ENCODE measurements at regions not wholly inside any gene's neighbourhood (a gene's known extent, or its start where the extent isn't known, plus 50 kb on each side); places are given as distances from the start of the nearest gene placed in this dataset.

DNA sequence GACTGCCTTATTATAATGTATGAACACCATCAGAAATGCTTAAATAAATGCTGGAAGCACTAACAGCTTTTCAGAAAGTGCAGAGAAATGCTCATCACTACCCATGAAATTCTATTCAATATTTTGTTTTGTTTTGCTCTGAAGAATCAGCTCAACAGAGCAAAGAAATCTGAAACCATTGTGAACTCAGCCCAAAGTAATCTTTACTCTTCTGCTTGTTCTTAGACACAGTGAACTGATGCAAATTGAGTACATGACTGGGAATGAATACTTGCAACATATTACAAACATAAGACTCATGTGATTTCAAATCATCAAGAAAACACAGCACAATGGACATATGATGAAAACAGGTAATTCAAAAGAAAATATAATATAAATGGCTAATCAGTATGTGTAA, 404.6 kb upstream of the OPRM1 start:
- no peak overlapping the region for H3K4me3 ChIP-seq
- no peak for DNase-seq
- H3K9me3 ChIP-seq, result peaks cover 0 to 4% (median 0%) of the 10 kb centered on the region in 3 donors
- intact Hi-C loops (cut with DNase I; ENCODE audit: low total_unique reads), result no loop called here
- H3K4me1 ChIP-seq, result no peaks in the 10 kb centered on the region
- H3K36me3 ChIP-seq, result no peaks in the 10 kb centered on the region
- no peaks in the 10 kb centered on the region for H3K27me3 ChIP-seq
- TF ChIP-seq, protein P1, sequence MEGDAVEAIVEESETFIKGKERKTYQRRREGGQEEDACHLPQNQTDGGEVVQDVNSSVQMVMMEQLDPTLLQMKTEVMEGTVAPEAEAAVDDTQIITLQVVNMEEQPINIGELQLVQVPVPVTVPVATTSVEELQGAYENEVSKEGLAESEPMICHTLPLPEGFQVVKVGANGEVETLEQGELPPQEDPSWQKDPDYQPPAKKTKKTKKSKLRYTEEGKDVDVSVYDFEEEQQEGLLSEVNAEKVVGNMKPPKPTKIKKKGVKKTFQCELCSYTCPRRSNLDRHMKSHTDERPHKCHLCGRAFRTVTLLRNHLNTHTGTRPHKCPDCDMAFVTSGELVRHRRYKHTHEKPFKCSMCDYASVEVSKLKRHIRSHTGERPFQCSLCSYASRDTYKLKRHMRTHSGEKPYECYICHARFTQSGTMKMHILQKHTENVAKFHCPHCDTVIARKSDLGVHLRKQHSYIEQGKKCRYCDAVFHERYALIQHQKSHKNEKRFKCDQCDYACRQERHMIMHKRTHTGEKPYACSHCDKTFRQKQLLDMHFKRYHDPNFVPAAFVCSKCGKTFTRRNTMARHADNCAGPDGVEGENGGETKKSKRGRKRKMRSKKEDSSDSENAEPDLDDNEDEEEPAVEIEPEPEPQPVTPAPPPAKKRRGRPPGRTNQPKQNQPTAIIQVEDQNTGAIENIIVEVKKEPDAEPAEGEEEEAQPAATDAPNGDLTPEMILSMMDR (IDR thresholded peaks at IDR 0.05), result no peak
- no peak overlapping the region for H3K27ac ChIP-seq

DNA sequence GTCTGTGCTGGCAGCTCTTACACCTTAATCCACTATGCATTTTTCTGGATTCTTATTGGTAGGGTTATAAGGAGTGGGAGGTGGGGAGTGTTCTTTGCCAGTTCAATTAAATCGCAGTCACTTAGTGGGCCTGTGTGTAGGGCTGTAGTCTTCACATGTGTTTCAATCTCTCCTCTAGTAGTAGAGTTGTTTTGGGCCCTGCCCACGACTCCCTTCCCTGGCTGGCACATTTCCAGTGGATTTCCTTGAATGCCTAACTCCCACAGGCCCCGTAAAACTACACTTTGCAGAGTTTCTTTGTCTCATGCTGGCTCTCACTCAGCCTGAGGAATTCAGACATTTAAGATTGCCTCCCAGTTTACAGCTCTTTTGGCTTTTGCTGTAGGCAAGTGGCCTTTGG, 414.0 kb upstream of the OPRM1 start:
- intact Hi-C loops (cut with DNase I; ENCODE audit: low total_unique reads), result no loop called here
- H3K27ac ChIP-seq, result peak overlapping the region in 1 of 2 donors; percentile 16
- TF ChIP-seq, protein P1 (IDR thresholded peaks at IDR 0.05), result no peak
- H3K27me3 ChIP-seq, result no peaks in the 10 kb centered on the region
- no peak for DNase-seq
- H3K36me3 ChIP-seq, result no peaks in the 10 kb centered on the region
- peaks cover 0 to 7% (median 0%) of the 10 kb centered on the region in 4 donors for H3K4me1 ChIP-seq
- no peaks in the 10 kb centered on the region for H3K9me3 ChIP-seq
- no peak overlapping the region for H3K4me3 ChIP-seq

DNA sequence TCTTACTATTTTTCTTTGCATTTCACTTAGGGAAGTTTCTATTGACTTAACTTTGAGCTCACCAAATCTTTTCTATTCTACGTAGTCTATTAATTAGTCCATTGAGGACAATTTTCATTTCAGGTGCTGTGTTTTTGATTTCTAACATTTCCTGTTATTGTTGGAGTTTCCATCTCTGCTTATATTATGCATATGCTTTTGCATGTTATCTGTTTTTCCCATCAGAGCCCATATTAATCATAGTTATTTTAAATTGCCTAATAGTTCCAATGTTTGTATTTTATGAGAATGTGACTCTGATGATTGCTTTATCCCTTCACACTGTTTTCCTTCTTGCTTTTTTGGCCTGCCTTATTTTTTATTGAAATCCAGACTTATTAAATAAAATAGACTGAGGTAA, 414.5 kb upstream of the OPRM1 start:
- H3K27ac ChIP-seq, result no peak overlapping the region
- intact Hi-C loops (cut with DNase I; ENCODE audit: low total_unique reads), result no loop called here
- H3K4me3 ChIP-seq, result no peak overlapping the region
- TF ChIP-seq, protein P1 (IDR thresholded peaks at IDR 0.05), result no peak
- no peaks in the 10 kb centered on the region for H3K9me3 ChIP-seq
- H3K36me3 ChIP-seq, result no peaks in the 10 kb centered on the region
- H3K4me1 ChIP-seq, result peaks cover 0 to 7% (median 0%) of the 10 kb centered on the region in 4 donors
- no peak for DNase-seq
- no peaks in the 10 kb centered on the region for H3K27me3 ChIP-seq

DNA sequence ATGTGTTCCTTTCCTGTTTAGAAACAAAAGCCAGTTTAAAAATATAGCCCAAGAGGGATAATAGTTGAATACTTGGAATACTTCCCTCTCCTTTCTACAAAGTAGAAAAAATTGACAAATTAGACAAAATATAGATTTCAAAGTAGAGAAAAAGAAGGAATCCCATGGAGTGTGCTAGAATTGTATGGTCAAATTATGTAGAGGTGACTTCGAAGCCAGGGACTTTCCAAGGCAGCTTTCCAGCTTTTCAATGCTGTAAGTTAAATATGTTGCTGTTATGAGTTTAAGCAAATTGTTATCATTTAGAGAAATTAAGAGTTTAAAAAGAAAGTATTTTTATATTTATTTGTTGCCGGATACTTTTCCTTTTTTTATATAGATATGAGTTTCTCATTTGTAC, 415.5 kb upstream of the OPRM1 start:
- DNase-seq, result no peak
- intact Hi-C loops (cut with DNase I; ENCODE audit: low total_unique reads), result no loop called here
- TF ChIP-seq, protein P1 (IDR thresholded peaks at IDR 0.05), result no peak
- H3K27ac ChIP-seq, result no peak overlapping the region
- no peaks in the 10 kb centered on the region for H3K9me3 ChIP-seq
- no peaks in the 10 kb centered on the region for H3K27me3 ChIP-seq
- no peak overlapping the region for H3K4me3 ChIP-seq
- H3K36me3 ChIP-seq, result no peaks in the 10 kb centered on the region
- H3K4me1 ChIP-seq, result peaks cover 0 to 7% (median 0%) of the 10 kb centered on the region in 4 donors

DNA sequence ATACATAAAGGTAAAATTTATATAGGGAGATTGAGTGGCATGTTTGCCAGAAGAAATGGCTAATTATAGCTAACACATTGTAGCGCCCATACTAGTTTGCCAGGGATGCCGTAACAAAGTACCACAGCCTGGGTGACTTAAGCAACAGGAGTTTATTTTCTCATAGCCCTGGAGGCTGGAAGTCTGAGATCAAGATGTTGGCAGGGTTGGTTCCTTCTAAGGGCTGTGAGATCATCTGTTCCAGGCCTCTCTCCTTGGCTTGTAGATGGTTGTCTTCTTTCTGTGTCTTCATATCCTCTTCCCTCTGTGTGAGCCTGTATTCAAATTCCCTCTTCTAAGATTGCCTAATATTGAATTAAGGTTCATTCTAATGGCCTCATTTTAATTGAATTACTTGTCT, 417.5 kb upstream of the OPRM1 start:
- H3K27ac ChIP-seq, result no peak overlapping the region
- TF ChIP-seq, protein P1 (IDR thresholded peaks at IDR 0.05), result no peak
- no peaks in the 10 kb centered on the region for H3K27me3 ChIP-seq
- H3K4me1 ChIP-seq, result peaks cover 0 to 7% (median 0%) of the 10 kb centered on the region in 4 donors
- no peak overlapping the region for H3K4me3 ChIP-seq
- no peaks in the 10 kb centered on the region for H3K9me3 ChIP-seq
- no peaks in the 10 kb centered on the region for H3K36me3 ChIP-seq
- intact Hi-C loops (cut with DNase I; ENCODE audit: low total_unique reads), result no loop called here
- no peak for DNase-seq

DNA sequence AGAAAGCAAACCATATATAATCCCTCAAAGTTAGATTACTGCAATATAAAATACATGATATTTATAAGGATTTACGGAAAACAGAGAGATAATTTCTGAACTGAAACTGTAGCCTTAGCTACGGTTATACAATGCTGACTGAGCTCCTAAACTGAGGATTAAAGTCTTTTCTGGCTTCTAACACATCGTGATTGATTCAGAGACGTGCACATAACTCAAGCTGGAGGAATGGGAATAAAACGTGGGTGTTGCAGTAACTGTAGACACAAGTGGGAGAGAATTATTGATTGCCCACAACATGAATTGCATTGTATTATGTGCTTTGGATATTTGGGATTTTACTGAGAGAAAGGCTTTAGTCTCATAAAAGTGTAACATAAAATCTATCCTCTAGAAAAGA, 418.0 kb upstream of the OPRM1 start:
- intact Hi-C loops (cut with DNase I; ENCODE audit: low total_unique reads), result no loop called here

More for the DNA sequence above, 418.0 kb upstream of the OPRM1 start:
- Histone ChIP-seq H3K27me3 (no peaks in the 10 kb centered on the region), H3K9me3 (no peaks in the 10 kb centered on the region), H3K4me3 (no peak overlapping the region), H3K27ac (no peak overlapping the region), H3K36me3 (no peaks in the 10 kb centered on the region), H3K4me1 (peaks cover 0 to 7% (median 0%) of the 10 kb centered on the region in 4 donors)
- DNase-seq, result no peak
- TF ChIP-seq, protein P1 (IDR thresholded peaks at IDR 0.05), result no peak
